ENCODE measurements at regions not wholly inside any gene's neighbourhood (a gene's known extent, or its start where the extent isn't known, plus 50 kb on each side); places are given as distances from the start of the nearest gene placed in this dataset.

GRCh38 chr3:459311-459670 lies 262.7 kb downstream of the CHL1 start:
- DNase-seq (ENCODE audit: low read depth, low spot score), result no peak
- TF ChIP-seq, protein P1, sequence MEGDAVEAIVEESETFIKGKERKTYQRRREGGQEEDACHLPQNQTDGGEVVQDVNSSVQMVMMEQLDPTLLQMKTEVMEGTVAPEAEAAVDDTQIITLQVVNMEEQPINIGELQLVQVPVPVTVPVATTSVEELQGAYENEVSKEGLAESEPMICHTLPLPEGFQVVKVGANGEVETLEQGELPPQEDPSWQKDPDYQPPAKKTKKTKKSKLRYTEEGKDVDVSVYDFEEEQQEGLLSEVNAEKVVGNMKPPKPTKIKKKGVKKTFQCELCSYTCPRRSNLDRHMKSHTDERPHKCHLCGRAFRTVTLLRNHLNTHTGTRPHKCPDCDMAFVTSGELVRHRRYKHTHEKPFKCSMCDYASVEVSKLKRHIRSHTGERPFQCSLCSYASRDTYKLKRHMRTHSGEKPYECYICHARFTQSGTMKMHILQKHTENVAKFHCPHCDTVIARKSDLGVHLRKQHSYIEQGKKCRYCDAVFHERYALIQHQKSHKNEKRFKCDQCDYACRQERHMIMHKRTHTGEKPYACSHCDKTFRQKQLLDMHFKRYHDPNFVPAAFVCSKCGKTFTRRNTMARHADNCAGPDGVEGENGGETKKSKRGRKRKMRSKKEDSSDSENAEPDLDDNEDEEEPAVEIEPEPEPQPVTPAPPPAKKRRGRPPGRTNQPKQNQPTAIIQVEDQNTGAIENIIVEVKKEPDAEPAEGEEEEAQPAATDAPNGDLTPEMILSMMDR (IDR thresholded peaks at IDR 0.05; ENCODE audit: low read depth, low read length), result no peak
- H3K27me3 ChIP-seq (ENCODE audit: control insufficient read depth, insufficient read depth, low read length), result no peaks in the 10 kb centered on the region
- H3K4me3 ChIP-seq (ENCODE audit: low read depth, low read length), result no peak overlapping the region
- ChIA-PET CTCF (no interaction called here), POLR2A (no interaction called here)
- H3K27ac ChIP-seq (ENCODE audit: low read depth, low read length), result no peak overlapping the region
- H3K9me3 ChIP-seq (ENCODE audit: control insufficient read depth, insufficient read depth, low read length), result no peaks in the 10 kb centered on the region

DNA sequence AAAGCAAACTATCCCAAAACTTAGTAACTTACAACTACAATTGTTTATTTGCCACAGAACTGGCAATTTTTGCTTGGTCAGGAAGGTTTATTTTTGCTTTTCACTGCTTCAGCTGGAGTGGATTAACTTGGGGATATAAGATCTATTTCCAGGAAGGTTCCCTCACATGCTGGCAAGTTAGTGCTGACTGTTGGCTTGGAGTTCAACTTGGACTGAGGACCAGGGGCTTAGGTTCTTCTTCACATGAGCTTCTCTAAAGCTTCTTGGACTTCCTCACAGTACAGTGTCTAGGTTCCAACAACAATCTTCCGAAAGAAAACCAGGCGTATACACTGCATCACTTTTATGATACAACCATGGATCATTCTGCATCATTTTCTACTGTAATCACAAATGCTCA lies 264.4 kb downstream of the CHL1 start:
- Histone ChIP-seq H3K27ac (ENCODE audit: low read depth, low read length) (no peak overlapping the region), H3K4me3 (ENCODE audit: low read depth, low read length) (no peak overlapping the region), H3K9me3 (ENCODE audit: control insufficient read depth, insufficient read depth, low read length) (no peaks in the 10 kb centered on the region), H3K27me3 (ENCODE audit: control insufficient read depth, insufficient read depth, low read length) (no peaks in the 10 kb centered on the region)
- no peak for DNase-seq (ENCODE audit: low read depth, low spot score)
- ChIA-PET CTCF (no interaction called here), POLR2A (no interaction called here)
- TF ChIP-seq, protein P1 (IDR thresholded peaks at IDR 0.05; ENCODE audit: low read depth, low read length), result no peak

DNA sequence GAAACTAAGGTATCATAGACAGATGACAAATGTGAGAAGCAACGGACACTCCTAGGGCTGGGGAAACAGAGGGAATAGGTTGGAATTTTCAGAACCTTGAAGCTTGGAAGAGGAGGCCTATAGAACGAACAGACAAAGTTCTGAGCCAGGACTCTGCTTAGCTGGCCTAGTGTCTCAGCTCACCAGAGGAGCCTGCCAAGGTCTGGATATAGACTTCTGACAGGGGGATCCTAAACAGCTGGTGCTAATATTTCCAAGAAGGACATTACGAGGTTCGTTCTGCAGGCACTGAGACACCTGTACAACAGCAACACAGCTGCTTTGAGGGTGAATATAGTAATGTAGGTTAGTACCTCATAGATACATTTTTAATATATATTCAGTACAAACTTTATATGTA lies 266.3 kb downstream of the CHL1 start:
- no peak overlapping the region for H3K4me3 ChIP-seq (ENCODE audit: low read depth, low read length)
- no peaks in the 10 kb centered on the region for H3K9me3 ChIP-seq (ENCODE audit: control insufficient read depth, insufficient read depth, low read length)
- POLR2A ChIA-PET, result no interaction called here
- CTCF ChIA-PET, result no interaction called here
- no peaks in the 10 kb centered on the region for H3K27me3 ChIP-seq (ENCODE audit: control insufficient read depth, insufficient read depth, low read length)
- no peak overlapping the region for H3K27ac ChIP-seq (ENCODE audit: low read depth, low read length)
- no peak for DNase-seq (ENCODE audit: low read depth, low spot score)
- TF ChIP-seq, protein P1 (IDR thresholded peaks at IDR 0.05; ENCODE audit: low read depth, low read length), result no peak

GRCh38 chr3:463252-464192 lies 267.0 kb downstream of the CHL1 start:
- no peak for DNase-seq (ENCODE audit: low read depth, low spot score)
- CTCF ChIA-PET, result no interaction called here
- Histone ChIP-seq H3K27ac (ENCODE audit: low read depth, low read length) (no peak overlapping the region), H3K9me3 (ENCODE audit: control insufficient read depth, insufficient read depth, low read length) (no peaks in the 10 kb centered on the region), H3K4me3 (ENCODE audit: low read depth, low read length) (no peak overlapping the region), H3K27me3 (ENCODE audit: control insufficient read depth, insufficient read depth, low read length) (no peaks in the 10 kb centered on the region)
- TF ChIP-seq, protein P1 (IDR thresholded peaks at IDR 0.05; ENCODE audit: low read depth, low read length), result no peak
- POLR2A ChIA-PET, result no interaction called here

DNA sequence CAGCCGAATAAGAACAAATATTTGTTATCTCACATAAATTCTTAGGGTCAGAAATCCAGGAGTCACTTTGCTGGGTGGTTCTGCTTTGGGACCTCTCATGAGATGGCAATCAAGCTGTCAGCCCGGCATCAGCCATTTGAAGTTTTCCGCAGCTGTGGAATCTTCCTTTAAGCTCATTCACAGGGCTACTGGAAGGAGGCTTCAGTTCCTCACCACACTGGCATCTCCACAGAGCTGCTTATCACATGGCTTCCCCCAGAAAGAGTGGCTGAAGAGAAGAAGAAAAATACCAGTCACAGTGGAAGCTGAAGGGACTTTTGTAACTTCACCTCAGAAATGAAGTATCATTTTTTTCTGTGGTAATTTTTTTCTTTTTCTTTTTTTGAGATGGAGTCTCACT lies 267.7 kb downstream of the CHL1 start:
- DNase-seq (ENCODE audit: low read depth, low spot score), result no peak
- CTCF ChIA-PET, result no interaction called here

More for the DNA sequence above, 267.7 kb downstream of the CHL1 start:
- Histone ChIP-seq H3K4me3 (ENCODE audit: low read depth, low read length) (no peak overlapping the region), H3K27me3 (ENCODE audit: control insufficient read depth, insufficient read depth, low read length) (no peaks in the 10 kb centered on the region), H3K27ac (ENCODE audit: low read depth, low read length) (no peak overlapping the region), H3K9me3 (ENCODE audit: control insufficient read depth, insufficient read depth, low read length) (no peaks in the 10 kb centered on the region)
- TF ChIP-seq, protein P1 (IDR thresholded peaks at IDR 0.05; ENCODE audit: low read depth, low read length), result no peak
- POLR2A ChIA-PET, result no interaction called here
